Keratinocyte (primary cell): ENCODE measurements at regions not wholly inside any gene's neighbourhood (a gene's known extent, or its start where the extent isn't known, plus 50 kb on each side); places are given as distances from the start of the nearest gene placed in this dataset.

Source experiments
- DNase-seq: peaks from one replicate; pipeline ENCODE4 v3.0.0-alpha.2; 2011; ENCODE audit warnings: low read depth, missing footprints, low spot score
- FAIRE-seq: peaks from 2 replicates; lab custom pipeline; 2011; peaks lifted over from hg19 to GRCh38; lab: Jason Lieb, UNC
- H2AFZ ChIP-seq: 2 replicates; pipeline ENCODE4 v1.6.0; 2012; ENCODE audit warnings: low read length, control low read depth, inconsistent platforms; ENCODE audit not compliant: control insufficient read depth
- H3K27ac ChIP-seq: 2 replicates; pipeline ENCODE4 v1.5.1; 2011; ENCODE audit warnings: low read length; ENCODE audit not compliant: control insufficient read depth, insufficient read depth
- H3K27me3 ChIP-seq: 3 replicates; pipeline ENCODE4 v1.6.0; 2011; ENCODE audit warnings: low read length; ENCODE audit not compliant: control insufficient read depth, insufficient read depth; ENCODE audit errors: extremely low read depth
- H3K36me3 ChIP-seq, 2 experiments: 2 replicates in 1 of 2; 3 replicates in 1 of 2; pipeline ENCODE4 v1.5.1; 2011; ENCODE audit warnings: low read length in 2 of 2, mild to moderate bottlenecking in 1 of 2; ENCODE audit not compliant: control insufficient read depth in 2 of 2, insufficient read depth in 2 of 2; ENCODE audit errors: extremely low read depth in 1 of 2
- H3K4me1 ChIP-seq: 3 replicates; pipeline ENCODE4 v1.5.1; 2011; ENCODE audit warnings: low read length; ENCODE audit not compliant: control insufficient read depth, insufficient read depth; ENCODE audit errors: extremely low read depth
- H3K4me2 ChIP-seq: 3 replicates; pipeline ENCODE4 v1.6.0; 2011; ENCODE audit warnings: low read depth, low read length; ENCODE audit not compliant: control insufficient read depth, insufficient read depth; ENCODE audit errors: extremely low read depth
- H3K4me3 ChIP-seq, 3 experiments: fragments of 200-600 bp in 1 of 3; sonication (generic) in 1 of 3; 2 replicates in 2 of 3; 3 replicates in 1 of 3; pipeline ENCODE4 v1.5.1; 2011 to 2016; ENCODE audit warnings: low read length in 3 of 3, mild to moderate bottlenecking in 3 of 3, control low read depth in 2 of 3, inconsistent platforms in 1 of 3, low read depth in 1 of 3, mixed read lengths in 1 of 3, mixed run types in 1 of 3, moderate library complexity in 1 of 3; ENCODE audit not compliant: control insufficient read depth in 2 of 3, insufficient read depth in 2 of 3; ENCODE audit errors: extremely low read depth in 1 of 3
- H3K79me2 ChIP-seq: 2 replicates; pipeline ENCODE4 v1.6.0; 2012; ENCODE audit warnings: low read length; ENCODE audit not compliant: control insufficient read depth, insufficient read depth
- H3K9ac ChIP-seq: 3 replicates; pipeline ENCODE4 v1.6.0; 2011; ENCODE audit warnings: low read length; ENCODE audit not compliant: control insufficient read depth, insufficient read depth; ENCODE audit errors: extremely low read depth
- H3K9me1 ChIP-seq: 3 replicates; pipeline ENCODE4 v1.6.0; 2011; ENCODE audit warnings: low read length; ENCODE audit not compliant: control insufficient read depth, insufficient read depth; ENCODE audit errors: extremely low read depth
- H3K9me3 ChIP-seq: 2 replicates; pipeline ENCODE4 v1.5.1; 2012; ENCODE audit warnings: low read depth, low read length; ENCODE audit not compliant: control insufficient read depth
- H4K20me1 ChIP-seq: 3 replicates; pipeline ENCODE4 v1.6.0; 2011; ENCODE audit warnings: low read length; ENCODE audit not compliant: control insufficient read depth, insufficient read depth; ENCODE audit errors: extremely low read depth
- EZH2 ChIP-seq: IDR thresholded peaks from one replicate; pipeline ENCODE4 v1.6.1; 2012; ENCODE audit warnings: inconsistent platforms, mild to moderate bottlenecking, low read length, moderate library complexity
- dilution Hi-C: fragments of 300-500 bp; cut with MboI; formaldehyde crosslinking; loops from one replicate; pipeline ENCODE4 v1.7.0; 2020; ENCODE audit warnings: low sequenced_read_pairs; ENCODE audit not compliant: extremely low pct_ligation_motif_present
- TF ChIP-seq, protein P1 (sequence below), 3 experiments: IDR thresholded peaks in 1 of 3; conservative IDR thresholded peaks in 1 of 3; optimal IDR thresholded peaks in 1 of 3; 2 replicates in 2 of 3; 3 replicates in 1 of 3; pipeline versions ENCODE3 to v1.5.1; 2011; ENCODE audit warnings: low read length in 3 of 3, mild to moderate bottlenecking in 3 of 3, moderate library complexity in 2 of 3, control low read depth in 1 of 3, inconsistent platforms in 1 of 3; ENCODE audit not compliant: insufficient read depth in 2 of 3; ENCODE audit errors: extremely low read depth in 1 of 3

DNA sequence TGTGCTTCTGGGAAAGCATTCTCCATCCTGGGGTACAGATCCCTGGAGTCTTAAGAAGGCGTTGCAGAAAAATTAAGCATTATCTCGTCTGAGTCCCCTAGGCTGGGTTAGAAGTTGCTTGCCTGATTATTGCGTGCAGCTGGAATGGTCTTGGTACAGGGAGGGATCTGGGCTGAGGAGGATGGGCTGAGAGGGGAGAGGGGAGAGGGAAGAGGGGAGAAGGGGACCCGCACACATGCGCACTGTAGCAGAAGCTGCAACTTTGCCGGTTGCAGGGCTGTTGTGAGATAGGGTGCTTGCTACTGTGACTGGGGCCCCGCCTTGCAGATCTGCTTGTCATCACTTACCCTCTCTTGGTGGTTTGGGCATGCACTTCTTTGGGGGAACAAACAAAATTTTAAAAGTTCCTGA lies 316.8 kb downstream of the DLEU7 start:
- H3K4me2 ChIP-seq, result no peak overlapping the region
- H3K27ac ChIP-seq, result no peak overlapping the region
- H3K36me3 ChIP-seq, result no peaks in the 10 kb centered on the region
- no peak overlapping the region for H3K9ac ChIP-seq
- H3K79me2 ChIP-seq, result no peaks in the 10 kb centered on the region
- dilution Hi-C loops, result no loop called here
- no peak overlapping the region for H3K4me3 ChIP-seq
- no peaks in the 10 kb centered on the region for H3K9me1 ChIP-seq
- FAIRE-seq (no peak), DNase-seq (no peak)
- H3K4me1 ChIP-seq, result peaks cover 14% of the 10 kb centered on the region
- H3K27me3 ChIP-seq, result no peaks in the 10 kb centered on the region
- H2AFZ ChIP-seq, result no peak overlapping the region
- TF ChIP-seq, protein P1, sequence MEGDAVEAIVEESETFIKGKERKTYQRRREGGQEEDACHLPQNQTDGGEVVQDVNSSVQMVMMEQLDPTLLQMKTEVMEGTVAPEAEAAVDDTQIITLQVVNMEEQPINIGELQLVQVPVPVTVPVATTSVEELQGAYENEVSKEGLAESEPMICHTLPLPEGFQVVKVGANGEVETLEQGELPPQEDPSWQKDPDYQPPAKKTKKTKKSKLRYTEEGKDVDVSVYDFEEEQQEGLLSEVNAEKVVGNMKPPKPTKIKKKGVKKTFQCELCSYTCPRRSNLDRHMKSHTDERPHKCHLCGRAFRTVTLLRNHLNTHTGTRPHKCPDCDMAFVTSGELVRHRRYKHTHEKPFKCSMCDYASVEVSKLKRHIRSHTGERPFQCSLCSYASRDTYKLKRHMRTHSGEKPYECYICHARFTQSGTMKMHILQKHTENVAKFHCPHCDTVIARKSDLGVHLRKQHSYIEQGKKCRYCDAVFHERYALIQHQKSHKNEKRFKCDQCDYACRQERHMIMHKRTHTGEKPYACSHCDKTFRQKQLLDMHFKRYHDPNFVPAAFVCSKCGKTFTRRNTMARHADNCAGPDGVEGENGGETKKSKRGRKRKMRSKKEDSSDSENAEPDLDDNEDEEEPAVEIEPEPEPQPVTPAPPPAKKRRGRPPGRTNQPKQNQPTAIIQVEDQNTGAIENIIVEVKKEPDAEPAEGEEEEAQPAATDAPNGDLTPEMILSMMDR (optimal IDR thresholded peaks at IDR 0.05 in 1 of 3, IDR thresholded peaks at IDR 0.05 in 1 of 3, conservative IDR thresholded peaks at IDR 0.05 in 1 of 3; ENCODE audit: extremely low read depth in 1 of 3, insufficient read depth in 2 of 3, low read length in 3 of 3), result no peak
- no peak for TF ChIP-seq EZH2
- no peaks in the 10 kb centered on the region for H4K20me1 ChIP-seq
- no peaks in the 10 kb centered on the region for H3K9me3 ChIP-seq

DNA sequence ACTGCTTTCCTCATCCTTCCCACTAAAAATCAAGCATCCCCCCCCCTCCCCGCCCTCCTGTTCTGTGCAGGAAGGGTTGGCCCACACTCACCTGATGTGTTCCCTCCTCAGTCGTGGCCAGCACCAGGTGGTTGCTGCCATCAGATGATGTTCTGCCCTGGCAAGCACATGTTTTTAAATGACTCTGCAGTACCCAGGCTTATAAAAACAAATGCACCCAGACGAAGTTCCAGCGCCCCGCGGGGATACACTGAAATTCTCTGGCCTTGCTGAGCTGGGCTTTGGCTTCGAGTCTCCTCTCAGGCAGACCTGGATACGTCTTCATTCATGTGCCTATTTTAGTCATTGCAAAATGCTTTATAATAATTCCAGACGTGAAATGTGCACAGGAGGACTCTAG lies 316.3 kb downstream of the DLEU7 start:
- Histone ChIP-seq H3K9me3 (no peaks in the 10 kb centered on the region), H3K27ac (no peak overlapping the region), H3K4me3 (no peak overlapping the region), H3K27me3 (no peaks in the 10 kb centered on the region), H3K4me1 (peaks cover 14% of the 10 kb centered on the region), H3K36me3 (no peaks in the 10 kb centered on the region), H3K9me1 (no peaks in the 10 kb centered on the region), H3K4me2 (no peak overlapping the region), H3K79me2 (no peaks in the 10 kb centered on the region), H2AFZ (no peak overlapping the region), H3K9ac (no peak overlapping the region), H4K20me1 (no peaks in the 10 kb centered on the region)
- TF ChIP-seq, protein P1 (optimal IDR thresholded peaks at IDR 0.05 in 1 of 3, IDR thresholded peaks at IDR 0.05 in 1 of 3, conservative IDR thresholded peaks at IDR 0.05 in 1 of 3; ENCODE audit: extremely low read depth in 1 of 3, insufficient read depth in 2 of 3, low read length in 3 of 3), result no peak
- no peak for TF ChIP-seq EZH2
- dilution Hi-C loops, result no loop called here
- FAIRE-seq (no peak), DNase-seq (no peak)
